Progenitor cell of endocrine pancreas (in vitro differentiated cells): ENCODE measurements at regions not wholly inside any gene's neighbourhood (a gene's known extent, or its start where the extent isn't known, plus 50 kb on each side); places are given as distances from the start of the nearest gene placed in this dataset.

ENCODE experiments used
- DNase-seq: peaks from one replicate; pipeline ENCODE4 v3.0.0; 2021; ENCODE audit warnings: low spot score; ENCODE audit not compliant: unreplicated experiment
- H3K27ac Mint-ChIP-seq: 2 replicates; pipeline ENCODE4 v1.8.0; 2021; ENCODE audit warnings: mild to moderate bottlenecking, moderate library complexity, mixed read lengths
- H3K27me3 Mint-ChIP-seq: 2 replicates; pipeline ENCODE4 v1.8.0; 2021; ENCODE audit warnings: mixed read lengths
- H3K36me3 Mint-ChIP-seq: 2 replicates; pipeline ENCODE4 v1.8.0; 2022; ENCODE audit warnings: mixed read lengths; ENCODE audit not compliant: insufficient read depth
- H3K4me1 Mint-ChIP-seq: 2 replicates; pipeline ENCODE4 v1.8.0; 2021; ENCODE audit warnings: low read depth, mixed read lengths
- H3K4me3 Mint-ChIP-seq: 2 replicates; pipeline ENCODE4 v1.8.0; 2021; ENCODE audit warnings: low read depth, mild to moderate bottlenecking, moderate library complexity, mixed read lengths
- H3K9me3 Mint-ChIP-seq: 2 replicates; pipeline ENCODE4 v1.8.0; 2021; ENCODE audit warnings: low read depth, mixed read lengths
- CTCF ChIP-seq: fragments of 200-600 bp; sonication (generic); IDR thresholded peaks from one replicate; pipeline ENCODE4 v1.5.0; 2021; ENCODE audit warnings: antibody characterized with exemption, mild to moderate bottlenecking; ENCODE audit not compliant: unreplicated experiment

- Mint-ChIP-seq H3K36me3 (no peaks in the 10 kb centered on the region), H3K27ac (no peak overlapping the region), H3K9me3 (peaks cover 4% of the 10 kb centered on the region), H3K4me3 (no peak overlapping the region), H3K27me3 (no peaks in the 10 kb centered on the region), H3K4me1 (peaks cover 20% of the 10 kb centered on the region)
- DNase-seq, result no peak
- no peak for TF ChIP-seq CTCF
Observed at GRCh38 chr1:193540511-193540910, 354.1 kb upstream of the B3GALT2 start.

GRCh38 chr1:193539731-193540459 is 353.5 kb upstream of the B3GALT2 start:
- no peak for DNase-seq
- Mint-ChIP-seq H3K36me3 (no peaks in the 10 kb centered on the region), H3K27ac (no peak overlapping the region), H3K4me3 (no peak overlapping the region), H3K27me3 (no peaks in the 10 kb centered on the region), H3K4me1 (peaks cover 20% of the 10 kb centered on the region), H3K9me3 (peaks cover 4% of the 10 kb centered on the region)
- no peak for TF ChIP-seq CTCF

- Mint-ChIP-seq H3K36me3 (no peaks in the 10 kb centered on the region), H3K27me3 (no peaks in the 10 kb centered on the region), H3K27ac (no peak overlapping the region), H3K9me3 (peaks cover 4% of the 10 kb centered on the region), H3K4me3 (no peak overlapping the region), H3K4me1 (peaks cover 17% of the 10 kb centered on the region)
- no peak for TF ChIP-seq CTCF
- DNase-seq, result no peak
Observed at GRCh38 chr1:193538680-193539079, 352.3 kb upstream of the B3GALT2 start.

GRCh38 chr1:193538003-193538354 is 351.6 kb upstream of the B3GALT2 start:
- no peak for TF ChIP-seq CTCF
- Mint-ChIP-seq H3K36me3 (no peaks in the 10 kb centered on the region), H3K4me1 (peaks cover 12% of the 10 kb centered on the region), H3K9me3 (peaks cover 4% of the 10 kb centered on the region), H3K4me3 (no peak overlapping the region), H3K27ac (no peak overlapping the region), H3K27me3 (no peaks in the 10 kb centered on the region)
- DNase-seq, result no peak

GRCh38 chr1:193537266-193538002 is 351.0 kb upstream of the B3GALT2 start:
- H3K4me1 Mint-ChIP-seq, result peaks cover 8% of the 10 kb centered on the region
- H3K36me3 Mint-ChIP-seq, result no peaks in the 10 kb centered on the region
- no peak overlapping the region for H3K4me3 Mint-ChIP-seq
- H3K27ac Mint-ChIP-seq, result no peak overlapping the region
- H3K9me3 Mint-ChIP-seq, result peaks cover 4% of the 10 kb centered on the region
- TF ChIP-seq CTCF, result no peak
- no peak for DNase-seq
- no peaks in the 10 kb centered on the region for H3K27me3 Mint-ChIP-seq
